IMR-90 (cell line): ENCODE measurements at regions not wholly inside any gene's neighbourhood (a gene's known extent, or its start where the extent isn't known, plus 50 kb on each side); places are given as distances from the start of the nearest gene placed in this dataset.

ENCODE experiments used
- ATAC-seq: fragments of 200-7000 bp; cut with Tn5 transposase; 2 replicates; pipeline ENCODE4 v1.9.1; 2020; ENCODE audit warnings: low read depth, mild to moderate bottlenecking, moderate library complexity
- BruUV-seq: library from RNA; stranded (reverse); fragments of 400-500 nt; replicated peaks from 2 replicates; lab custom pipeline; 2021; lab: Mats Ljungman, UMichigan
- CTCF ChIA-PET: fragments of 300-600 bp; formaldehyde crosslinking; extraction: SDS; loops from one replicate; lab custom pipeline; 2021; ENCODE audit warnings: antibody characterized with exemption; lab: Yijun Ruan, JAX
- POLR2A ChIA-PET: fragments of 300-600 bp; sonication (Branson Sonifier 250); formaldehyde crosslinking; loops from one replicate; lab custom pipeline; 2022; ENCODE audit warnings: antibody characterized with exemption; ENCODE audit not compliant: unreplicated experiment; lab: Charles Lee
- DNase-seq: peaks from one replicate; pipeline ENCODE4 v3.0.0; 2013
- H2AFZ ChIP-seq: replicated peaks from 2 replicates; pipeline ENCODE3; 2013; ENCODE audit warnings: low read length, mild to moderate bottlenecking; ENCODE audit not compliant: poor library complexity
- H2AK5ac ChIP-seq: 2 replicates; pipeline ENCODE4 v1.6.1; 2013; ENCODE audit warnings: low read depth, low read length, inconsistent platforms
- H2AK9ac ChIP-seq: replicated peaks from 2 replicates; pipeline ENCODE3; 2013; ENCODE audit warnings: mild to moderate bottlenecking, low read depth, low read length, moderate library complexity; ENCODE audit not compliant: poor library complexity
- H2BK120ac ChIP-seq: 2 replicates; pipeline ENCODE4 v1.6.1; 2013; ENCODE audit warnings: low read depth, low read length, inconsistent platforms
- H2BK15ac ChIP-seq: 3 replicates; pipeline ENCODE4 v1.6.1; 2013; ENCODE audit warnings: low read depth, low read length, inconsistent platforms
- H2BK20ac ChIP-seq: 2 replicates; pipeline ENCODE4 v1.6.1; 2013; ENCODE audit warnings: low read depth, mild to moderate bottlenecking, inconsistent platforms, low read length, moderate library complexity
- H2BK5ac ChIP-seq: 2 replicates; pipeline ENCODE4 v1.6.1; 2013; ENCODE audit warnings: mild to moderate bottlenecking, low read depth, low read length, inconsistent platforms; ENCODE audit not compliant: poor library complexity, severe bottlenecking
- H3K14ac ChIP-seq: replicated peaks from 2 replicates; pipeline ENCODE4 v1.6.1; 2013; ENCODE audit warnings: low read depth, low read length, inconsistent platforms
- H3K18ac ChIP-seq: 2 replicates; pipeline ENCODE4 v1.6.1; 2013; ENCODE audit warnings: low read depth, low read length, control low read depth
- H3K23ac ChIP-seq: 2 replicates; pipeline ENCODE4 v1.6.1; 2013; ENCODE audit warnings: low read depth, low read length, inconsistent platforms
- H3K27ac ChIP-seq: 2 replicates; pipeline ENCODE4 v1.5.1; 2013; ENCODE audit warnings: mild to moderate bottlenecking, control low read depth, low read length; ENCODE audit not compliant: insufficient read depth
- H3K27me3 ChIP-seq: 2 replicates; pipeline ENCODE4 v1.6.1; 2013; ENCODE audit warnings: low read length; ENCODE audit not compliant: control insufficient read depth, insufficient read depth
- H3K36me3 ChIP-seq: 2 replicates; pipeline ENCODE4 v1.6.1; 2013; ENCODE audit warnings: low read length, mixed read lengths; ENCODE audit not compliant: control insufficient read depth, insufficient read depth
- H3K4ac ChIP-seq: 2 replicates; pipeline ENCODE4 v1.6.1; 2013; ENCODE audit warnings: low read depth, low read length, inconsistent platforms
- H3K4me1 ChIP-seq: 2 replicates; pipeline ENCODE4 v1.6.1; 2013; ENCODE audit warnings: low read length, mixed read lengths; ENCODE audit not compliant: control insufficient read depth, insufficient read depth
- H3K4me2 ChIP-seq: 2 replicates; pipeline ENCODE4 v1.6.1; 2013; ENCODE audit warnings: low read depth, mild to moderate bottlenecking, control low read depth, low read length, moderate library complexity
- H3K4me3 ChIP-seq: 2 replicates; pipeline ENCODE4 v1.5.1; 2013; ENCODE audit warnings: low read depth, mild to moderate bottlenecking, control low read depth, low read length, moderate library complexity; ENCODE audit not compliant: insufficient read depth
- H3K56ac ChIP-seq: 2 replicates; pipeline ENCODE4 v1.6.1; 2013; ENCODE audit warnings: low read length, inconsistent platforms; ENCODE audit not compliant: insufficient read depth; ENCODE audit errors: extremely low read depth
- H3K79me1 ChIP-seq, 2 experiments: 2 replicates each; pipeline ENCODE4 v1.6.1; 2013; ENCODE audit warnings: low read length in 2 of 2, inconsistent platforms in 1 of 2, low read depth in 1 of 2
- H3K9ac ChIP-seq: 2 replicates; pipeline ENCODE4 v1.6.1; 2013; ENCODE audit warnings: low read depth, low read length, control low read depth
- H3K9me1 ChIP-seq: 2 replicates; pipeline ENCODE4 v1.6.1; 2013; ENCODE audit warnings: low read length, inconsistent platforms; ENCODE audit not compliant: insufficient read depth
- H3K9me3 ChIP-seq: 2 replicates; pipeline ENCODE4 v1.6.1; 2013; ENCODE audit warnings: low read length; ENCODE audit not compliant: control insufficient read depth, insufficient read depth
- H4K20me1 ChIP-seq: 2 replicates; pipeline ENCODE4 v1.6.1; 2013; ENCODE audit warnings: low read length, inconsistent platforms; ENCODE audit not compliant: insufficient read depth
- H4K5ac ChIP-seq: 2 replicates; pipeline ENCODE4 v1.6.1; 2013; ENCODE audit warnings: mild to moderate bottlenecking, low read depth, low read length, control low read depth
- H4K8ac ChIP-seq, 2 experiments: 2 replicates each; pipeline ENCODE4 v1.6.1; 2013; ENCODE audit warnings: low read depth in 2 of 2, low read length in 2 of 2, control low read depth in 1 of 2, inconsistent platforms in 1 of 2
- H4K91ac ChIP-seq: 2 replicates; pipeline ENCODE4 v1.6.1; 2013; ENCODE audit warnings: low read depth, low read length, inconsistent platforms; ENCODE audit not compliant: insufficient read depth
- MAZ ChIP-seq: IDR thresholded peaks from 2 replicates; pipeline ENCODE4 v1.6.1; 2012; ENCODE audit warnings: low read depth, mild to moderate bottlenecking, low read length, improper control_type of control experiment, moderate library complexity, borderline replicate concordance
- MXI1 ChIP-seq: IDR thresholded peaks from 2 replicates; pipeline ENCODE4 v1.6.1; 2012; ENCODE audit warnings: low read depth, mild to moderate bottlenecking, low read length, moderate library complexity, borderline replicate concordance
- NFE2L2 ChIP-seq: fragments of 150-350 bp; IDR thresholded peaks from 2 replicates; pipeline ENCODE4 v1.6.1; 2016; ENCODE audit warnings: low read depth, mild to moderate bottlenecking, low read length
- WGBS, 2 experiments: methylation state at CpG; one replicate each; pipeline versions ENCODE4 v1.1.5 to v1.1.7; 2013; ENCODE audit warnings: missing lambda C conversion rate in 2 of 2; ENCODE audit not compliant: insufficient read length in 1 of 2; ENCODE audit errors: extremely low coverage in 2 of 2; 5-methylcytosine and 5-hydroxymethylcytosine counted together
- dilution Hi-C: fragments of 300-500 bp; cut with HindIII; formaldehyde crosslinking; loops from one replicate; pipeline ENCODE4 v1.14.3; 2018; ENCODE audit warnings: low sequenced_read_pairs; ENCODE audit not compliant: unreplicated experiment
- in situ Hi-C: fragments of 300-500 bp; cut with MboI; formaldehyde crosslinking; loops from 3 replicates; pipeline ENCODE4 v1.14.3; 2019; ENCODE audit warnings: low sequenced_read_pairs, inconsistent platforms, mixed read lengths
- intact Hi-C: fragments of 100-400 bp; cut with micrococcal nuclease; formaldehyde crosslinking; loops from 2 replicates; pipeline ENCODE4 v1.10.0; 2022
- TF ChIP-seq, protein P1 (sequence below): conservative IDR thresholded peaks from 2 replicates; pipeline ENCODE4 v1.5.1; 2012; ENCODE audit warnings: mild to moderate bottlenecking, low read depth, low read length, improper control_type of control experiment

DNA sequence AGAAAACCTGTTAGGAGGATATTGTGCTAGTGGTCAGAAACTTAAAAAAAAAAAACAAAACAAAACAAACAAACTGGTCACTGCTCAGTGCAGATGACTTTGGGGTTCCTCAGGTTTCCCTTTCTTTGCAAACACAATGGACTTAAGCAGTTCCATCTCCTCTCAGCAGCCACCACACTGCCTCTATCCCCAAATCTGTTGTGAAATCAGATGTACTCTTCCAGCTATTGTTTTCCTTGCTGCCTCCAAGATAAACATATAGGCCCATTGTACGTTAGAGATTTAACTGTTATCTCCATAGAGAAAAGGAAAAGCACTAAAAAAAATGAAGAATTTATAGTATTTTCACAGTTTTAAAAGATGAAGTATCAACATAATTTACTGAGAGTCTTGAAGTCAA, 147.1 kb downstream of the MPP7 start:
- in situ Hi-C loops (no loop called here), dilution Hi-C loops (no loop called here), intact Hi-C loops (no loop called here)
- no peak overlapping the region for H4K91ac ChIP-seq
- H3K9me1 ChIP-seq = no peaks in the 10 kb centered on the region
- no CpG with 5 or more reads among the region's 1 CpG for WGBS, 2 experiments
- DNase-seq (no peak), ATAC-seq (no peak)
- H3K4me3 ChIP-seq = no peak overlapping the region
- H4K20me1 ChIP-seq = no peaks in the 10 kb centered on the region
- H2BK120ac ChIP-seq = no peak overlapping the region
- H3K27me3 ChIP-seq = no peaks in the 10 kb centered on the region
- H3K9me3 ChIP-seq = no peaks in the 10 kb centered on the region
- H2AK5ac ChIP-seq = no peak overlapping the region
- no peaks in the 10 kb centered on the region for H3K36me3 ChIP-seq
- H3K14ac ChIP-seq = no peak overlapping the region
- no peak overlapping the region for H2BK5ac ChIP-seq
- no peaks in the 10 kb centered on the region for H3K79me1 ChIP-seq
- no peak overlapping the region for H2BK15ac ChIP-seq
- H2AFZ ChIP-seq = no peak overlapping the region
- H2AK9ac ChIP-seq = no peak overlapping the region
- no peak overlapping the region for H4K5ac ChIP-seq
- no peak overlapping the region for H2BK20ac ChIP-seq
- H3K23ac ChIP-seq = no peak overlapping the region
- H4K8ac ChIP-seq = no peak overlapping the region
- CTCF ChIA-PET = no interaction called here
- no peak overlapping the region for H3K4ac ChIP-seq
- no peak overlapping the region for H3K9ac ChIP-seq
- H3K18ac ChIP-seq = no peak overlapping the region
- no peaks in the 10 kb centered on the region for H3K4me1 ChIP-seq
- H3K27ac ChIP-seq = no peak overlapping the region
- no TSS peak for BruUV-seq
- H3K4me2 ChIP-seq = no peak overlapping the region
- TF ChIP-seq MAZ = no peak
- TF ChIP-seq NFE2L2 = no peak
- TF ChIP-seq, protein P1, sequence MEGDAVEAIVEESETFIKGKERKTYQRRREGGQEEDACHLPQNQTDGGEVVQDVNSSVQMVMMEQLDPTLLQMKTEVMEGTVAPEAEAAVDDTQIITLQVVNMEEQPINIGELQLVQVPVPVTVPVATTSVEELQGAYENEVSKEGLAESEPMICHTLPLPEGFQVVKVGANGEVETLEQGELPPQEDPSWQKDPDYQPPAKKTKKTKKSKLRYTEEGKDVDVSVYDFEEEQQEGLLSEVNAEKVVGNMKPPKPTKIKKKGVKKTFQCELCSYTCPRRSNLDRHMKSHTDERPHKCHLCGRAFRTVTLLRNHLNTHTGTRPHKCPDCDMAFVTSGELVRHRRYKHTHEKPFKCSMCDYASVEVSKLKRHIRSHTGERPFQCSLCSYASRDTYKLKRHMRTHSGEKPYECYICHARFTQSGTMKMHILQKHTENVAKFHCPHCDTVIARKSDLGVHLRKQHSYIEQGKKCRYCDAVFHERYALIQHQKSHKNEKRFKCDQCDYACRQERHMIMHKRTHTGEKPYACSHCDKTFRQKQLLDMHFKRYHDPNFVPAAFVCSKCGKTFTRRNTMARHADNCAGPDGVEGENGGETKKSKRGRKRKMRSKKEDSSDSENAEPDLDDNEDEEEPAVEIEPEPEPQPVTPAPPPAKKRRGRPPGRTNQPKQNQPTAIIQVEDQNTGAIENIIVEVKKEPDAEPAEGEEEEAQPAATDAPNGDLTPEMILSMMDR = no peak
- TF ChIP-seq MXI1 = no peak
- H3K56ac ChIP-seq = no peak overlapping the region
- POLR2A ChIA-PET = no interaction called here
